ENCODE measurements at regions not wholly inside any gene's neighbourhood (a gene's known extent, or its start where the extent isn't known, plus 50 kb on each side); places are given as distances from the start of the nearest gene placed in this dataset.

GRCh38 chr6:137685798-137686375 is 181.2 kb upstream of the TNFAIP3 start:
- no peak for TF ChIP-seq POLR2AphosphoS5 (IDR thresholded peaks at IDR 0.05; ENCODE audit: low read depth, low read length)
- no peak for TF ChIP-seq POLR2A (IDR thresholded peaks at IDR 0.05; ENCODE audit: low read depth, low read length)
